Left lung (tissue), 4 donors: ENCODE measurements at regions not wholly inside any gene's neighbourhood (a gene's known extent, or its start where the extent isn't known, plus 50 kb on each side); places are given as distances from the start of the nearest gene placed in this dataset.

Experiments
- ATAC-seq: fragments of 200-7000 bp; cut with Tn5 transposase; one replicate; pipeline ENCODE4 v1.9.1; 2020; ENCODE audit warnings: moderate library complexity
- DNase-seq, 4 donors: peaks; one replicate each; pipeline ENCODE4 v3.0.0-alpha.2; 2013 to 2020
- H3K27ac ChIP-seq, 2 donors: fragments of 200-600 bp; sonication (generic) in 1 of 2; one replicate each; pipeline versions ENCODE4 v1.5.0 to v1.8.0; 2020 to 2021
- H3K27me3 ChIP-seq, 2 donors: fragments of 200-600 bp; sonication (generic) in 1 of 2; one replicate each; pipeline versions ENCODE4 v1.5.0 to v1.8.0; 2020 to 2021
- H3K36me3 ChIP-seq, 2 donors: fragments of 200-600 bp; sonication (generic) in 1 of 2; one replicate each; pipeline versions ENCODE4 v1.5.0 to v1.8.0; 2020 to 2021
- H3K4me1 ChIP-seq, 2 donors: fragments of 200-600 bp; one replicate each; pipeline ENCODE4 v1.8.0; 2021
- H3K4me3 ChIP-seq, 2 donors: fragments of 200-600 bp; sonication (generic) in 1 of 2; one replicate each; pipeline versions ENCODE4 v1.5.0 to v1.8.0; 2020 to 2021; ENCODE audit warnings: mild to moderate bottlenecking in 1 of 2
- H3K9me3 ChIP-seq, 2 donors: fragments of 200-600 bp; sonication (generic) in 1 of 2; one replicate each; pipeline versions ENCODE4 v1.5.0 to v1.8.0; 2020 to 2021
- CTCF ChIP-seq, 2 donors: fragments of 200-600 bp; sonication (generic) in 1 of 2; IDR thresholded peaks; one replicate each; pipeline versions ENCODE4 v1.5.0 to v1.8.0; 2021; ENCODE audit warnings: antibody characterized with exemption in 2 of 2
- intact Hi-C, 2 donors: fragments of 100-400 bp; cut with DNase I; formaldehyde crosslinking; loops; one replicate each; pipeline versions ENCODE4 v1.11.2 to v1.14.2; 2022
- donor health status: DM: no; HTN: yes; CAD: no.
- donor health status: DM: no; HTN: no; CAD: no.

- no peak for ATAC-seq
- intact Hi-C loops, result no loop called here
- no peak for TF ChIP-seq CTCF (IDR thresholded peaks at IDR 0.05)
Observed at GRCh38 chr13:58744686-58745085, 1113.1 kb downstream of the PCDH17 start.

GRCh38 chr13:58767566-58767965, 1136.0 kb downstream of the PCDH17 start:
- no peaks in the 10 kb centered on the region for H3K36me3 ChIP-seq
- TF ChIP-seq CTCF (IDR thresholded peaks at IDR 0.05), result no peak
- intact Hi-C loops, result no loop called here
- H3K9me3 ChIP-seq, result no peaks in the 10 kb centered on the region
- no peak for ATAC-seq
- peak in 1 of 4 donors; percentile 2 for DNase-seq
- H3K4me1 ChIP-seq, result no peaks in the 10 kb centered on the region
- no peak overlapping the region for H3K4me3 ChIP-seq
- no peaks in the 10 kb centered on the region for H3K27me3 ChIP-seq
- no peak overlapping the region for H3K27ac ChIP-seq

More at GRCh38 chr13:58744686-58745085, 1113.1 kb downstream of the PCDH17 start:
- H3K4me3 ChIP-seq, result no peak overlapping the region
- no peaks in the 10 kb centered on the region for H3K27me3 ChIP-seq
- H3K36me3 ChIP-seq, result no peaks in the 10 kb centered on the region
- H3K9me3 ChIP-seq, result no peaks in the 10 kb centered on the region
- no peak for DNase-seq
- H3K27ac ChIP-seq, result no peak overlapping the region
- H3K4me1 ChIP-seq, result no peaks in the 10 kb centered on the region

- Histone ChIP-seq H3K9me3 (peaks cover 0 to 10% of the 10 kb centered on the region in 2 donors), H3K27me3 (no peaks in the 10 kb centered on the region), H3K36me3 (no peaks in the 10 kb centered on the region), H3K27ac (no peak overlapping the region), H3K4me1 (no peaks in the 10 kb centered on the region), H3K4me3 (no peak overlapping the region)
- no peak for TF ChIP-seq CTCF (IDR thresholded peaks at IDR 0.05)
- ATAC-seq, result no peak
- peak in 1 of 4 donors; percentile 53 for DNase-seq
- intact Hi-C loops, result no loop called here
Observed at GRCh38 chr13:58773280-58773859, 1141.8 kb downstream of the PCDH17 start.

GRCh38 chr13:58782736-58783135, 1151.2 kb downstream of the PCDH17 start:
- H3K4me3 ChIP-seq, result no peak overlapping the region
- DNase-seq (no peak), ATAC-seq (no peak)
- peaks cover 0 to 7% of the 10 kb centered on the region in 2 donors for H3K9me3 ChIP-seq
- no peak for TF ChIP-seq CTCF (IDR thresholded peaks at IDR 0.05)
- H3K27ac ChIP-seq, result no peak overlapping the region
- H3K4me1 ChIP-seq, result no peaks in the 10 kb centered on the region
- H3K36me3 ChIP-seq, result no peaks in the 10 kb centered on the region
- intact Hi-C loops, result no loop called here
- H3K27me3 ChIP-seq, result no peaks in the 10 kb centered on the region

- no peaks in the 10 kb centered on the region for H3K27me3 ChIP-seq
- no peaks in the 10 kb centered on the region for H3K36me3 ChIP-seq
- TF ChIP-seq CTCF (IDR thresholded peaks at IDR 0.05), result no peak
- intact Hi-C loops, result no loop called here
- no peak overlapping the region for H3K27ac ChIP-seq
- H3K4me1 ChIP-seq, result no peaks in the 10 kb centered on the region
- no peak overlapping the region for H3K4me3 ChIP-seq
- DNase-seq, result no peak
- ATAC-seq, result no peak
- H3K9me3 ChIP-seq, result peaks cover 0 to 10% of the 10 kb centered on the region in 2 donors
Observed at GRCh38 chr13:58792854-58793253, 1161.3 kb downstream of the PCDH17 start.
